Uterus (tissue), 2 donors: ENCODE measurements at regions not wholly inside any gene's neighbourhood (a gene's known extent, or its start where the extent isn't known, plus 50 kb on each side); places are given as distances from the start of the nearest gene placed in this dataset.

Experiments used
- CTCF ChIP-seq, 4 experiments: fragments of 200-600 bp in 2 of 4; fragments of 450-650 bp in 2 of 4; sonication (generic) in 2 of 4; IDR thresholded peaks; one replicate each; pipeline ENCODE4 v1.5.1; 2016 to 2019; ENCODE audit warnings: antibody characterized with exemption in 4 of 4, mild to moderate bottlenecking in 2 of 4, moderate library complexity in 1 of 4
- POLR2A ChIP-seq, 2 donors: fragments of 450-650 bp; IDR thresholded peaks; one replicate each; pipeline ENCODE4 v1.6.1; 2016; ENCODE audit warnings: antibody characterized with exemption in 2 of 2, mild to moderate bottlenecking in 1 of 2, moderate library complexity in 1 of 2

GRCh38 chr18:10397004-10397403, 57.4 kb upstream of the APCDD1 start:
- TF ChIP-seq CTCF (IDR thresholded peaks at IDR 0.05): no peak
- TF ChIP-seq POLR2A (IDR thresholded peaks at IDR 0.05): no peak
